ENCODE measurements at regions not wholly inside any gene's neighbourhood (a gene's known extent, or its start where the extent isn't known, plus 50 kb on each side); places are given as distances from the start of the nearest gene placed in this dataset.
"Not testable (repeated sequence)": the region's sequence is repeated elsewhere in the genome, so short reads cannot be mapped to it uniquely, and the experiment has no call there.

GRCh38 chr4:115519476-115519875, 406.1 kb upstream of the NDST4 start:
- H3K27me3 ChIP-seq (replicated peaks); H3K36me3 ChIP-seq; H3K27ac ChIP-seq; H3K4me3 ChIP-seq; H3K4me1 ChIP-seq (replicated peaks); H3K9me3 ChIP-seq (replicated peaks); DNase-seq (ENCODE audit: low read depth in 1 of 2, low spot score in 2 of 2): not testable (repeated sequence)

- no peak overlapping the region for H3K27ac ChIP-seq
- H3K4me1 ChIP-seq (replicated peaks): no peaks in the 10 kb centered on the region
- no peak overlapping the region for H3K4me3 ChIP-seq
- H3K36me3 ChIP-seq: no peaks in the 10 kb centered on the region
- no peaks in the 10 kb centered on the region for H3K27me3 ChIP-seq (replicated peaks)
- peak in 1 of 2 experiments; percentile 0 for DNase-seq (ENCODE audit: low read depth in 1 of 2, low spot score in 2 of 2)
- H3K9me3 ChIP-seq (replicated peaks): no peaks in the 10 kb centered on the region
These were observed 402.4 kb upstream of the NDST4 start for GRCh38 chr4:115515772-115516171.

GRCh38 chr4:115515366-115515765, 401.9 kb upstream of the NDST4 start:
- Histone ChIP-seq H3K27me3 (replicated peaks) (no peaks in the 10 kb centered on the region), H3K4me1 (replicated peaks) (no peaks in the 10 kb centered on the region), H3K27ac (no peak overlapping the region), H3K9me3 (replicated peaks) (no peaks in the 10 kb centered on the region), H3K36me3 (no peaks in the 10 kb centered on the region), H3K4me3 (no peak overlapping the region)
- DNase-seq (ENCODE audit: low read depth in 1 of 2, low spot score in 2 of 2): no peak

GRCh38 chr4:115514675-115515074, 401.3 kb upstream of the NDST4 start:
- H3K9me3 ChIP-seq (replicated peaks): no peaks in the 10 kb centered on the region
- no peaks in the 10 kb centered on the region for H3K4me1 ChIP-seq (replicated peaks)
- no peak overlapping the region for H3K4me3 ChIP-seq
- no peaks in the 10 kb centered on the region for H3K36me3 ChIP-seq
- no peak for DNase-seq (ENCODE audit: low read depth in 1 of 2, low spot score in 2 of 2)
- no peaks in the 10 kb centered on the region for H3K27me3 ChIP-seq (replicated peaks)
- no peak overlapping the region for H3K27ac ChIP-seq

- DNase-seq (ENCODE audit: low read depth in 1 of 2, low spot score in 2 of 2): no peak
- no peaks in the 10 kb centered on the region for H3K4me1 ChIP-seq (replicated peaks)
- H3K27me3 ChIP-seq (replicated peaks): no peaks in the 10 kb centered on the region
- H3K9me3 ChIP-seq (replicated peaks): no peaks in the 10 kb centered on the region
- no peak overlapping the region for H3K27ac ChIP-seq
- H3K36me3 ChIP-seq: no peaks in the 10 kb centered on the region
- H3K4me3 ChIP-seq: no peak overlapping the region
These were observed 391.9 kb upstream of the NDST4 start for GRCh38 chr4:115505326-115505725.

- H3K4me3 ChIP-seq: no peak overlapping the region
These were observed 388.2 kb upstream of the NDST4 start for GRCh38 chr4:115501656-115502055.

GRCh38 chr4:115493770-115494169, 380.4 kb upstream of the NDST4 start:
- H3K4me3 ChIP-seq; H3K4me1 ChIP-seq (replicated peaks); H3K27ac ChIP-seq; H3K9me3 ChIP-seq (replicated peaks); H3K36me3 ChIP-seq; H3K27me3 ChIP-seq (replicated peaks); DNase-seq (ENCODE audit: low read depth in 1 of 2, low spot score in 2 of 2): not testable (repeated sequence)

More at GRCh38 chr4:115501656-115502055, 388.2 kb upstream of the NDST4 start:
- Histone ChIP-seq H3K36me3 (no peaks in the 10 kb centered on the region), H3K4me1 (replicated peaks) (no peaks in the 10 kb centered on the region), H3K27me3 (replicated peaks) (no peaks in the 10 kb centered on the region), H3K9me3 (replicated peaks) (no peaks in the 10 kb centered on the region), H3K27ac (no peak overlapping the region)
- DNase-seq (ENCODE audit: low read depth in 1 of 2, low spot score in 2 of 2): no peak

GRCh38 chr4:115491686-115492085, 378.3 kb upstream of the NDST4 start:
- H3K4me3 ChIP-seq: no peak overlapping the region
- no peaks in the 10 kb centered on the region for H3K27me3 ChIP-seq (replicated peaks)
- H3K4me1 ChIP-seq (replicated peaks): no peaks in the 10 kb centered on the region
- DNase-seq (ENCODE audit: low read depth in 1 of 2, low spot score in 2 of 2): no peak
- no peak overlapping the region for H3K27ac ChIP-seq
- no peaks in the 10 kb centered on the region for H3K36me3 ChIP-seq
- H3K9me3 ChIP-seq (replicated peaks): no peaks in the 10 kb centered on the region

- no peaks in the 10 kb centered on the region for H3K27me3 ChIP-seq (replicated peaks)
- no peaks in the 10 kb centered on the region for H3K9me3 ChIP-seq (replicated peaks)
- H3K27ac ChIP-seq: no peak overlapping the region
- DNase-seq (ENCODE audit: low read depth in 1 of 2, low spot score in 2 of 2): no peak
- H3K4me3 ChIP-seq: no peak overlapping the region
- no peaks in the 10 kb centered on the region for H3K4me1 ChIP-seq (replicated peaks)
- no peaks in the 10 kb centered on the region for H3K36me3 ChIP-seq
These were observed 375.9 kb upstream of the NDST4 start for GRCh38 chr4:115489279-115489678.

GRCh38 chr4:115485402-115485801, 372.0 kb upstream of the NDST4 start:
- no peak for DNase-seq (ENCODE audit: low read depth in 1 of 2, low spot score in 2 of 2)
- Histone ChIP-seq H3K27ac (no peak overlapping the region), H3K4me3 (no peak overlapping the region), H3K4me1 (replicated peaks) (no peaks in the 10 kb centered on the region), H3K9me3 (replicated peaks) (no peaks in the 10 kb centered on the region), H3K27me3 (replicated peaks) (no peaks in the 10 kb centered on the region), H3K36me3 (no peaks in the 10 kb centered on the region)

- Histone ChIP-seq H3K4me1 (replicated peaks) (no peaks in the 10 kb centered on the region), H3K9me3 (replicated peaks) (no peaks in the 10 kb centered on the region), H3K4me3 (no peak overlapping the region), H3K27ac (no peak overlapping the region), H3K36me3 (no peaks in the 10 kb centered on the region), H3K27me3 (replicated peaks) (no peaks in the 10 kb centered on the region)
- DNase-seq (ENCODE audit: low read depth in 1 of 2, low spot score in 2 of 2): no peak
These were observed 371.1 kb upstream of the NDST4 start for GRCh38 chr4:115484479-115484878.

- Histone ChIP-seq H3K9me3 (replicated peaks) (no peaks in the 10 kb centered on the region), H3K27ac (no peak overlapping the region), H3K27me3 (replicated peaks) (no peaks in the 10 kb centered on the region)
These were observed 357.3 kb upstream of the NDST4 start for GRCh38 chr4:115470763-115471162.

GRCh38 chr4:115459301-115459700, 345.9 kb upstream of the NDST4 start:
- not testable (repeated sequence) for H3K9me3 ChIP-seq (replicated peaks); DNase-seq (ENCODE audit: low read depth in 1 of 2, low spot score in 2 of 2); H3K36me3 ChIP-seq; H3K4me3 ChIP-seq; H3K27ac ChIP-seq; H3K27me3 ChIP-seq (replicated peaks); H3K4me1 ChIP-seq (replicated peaks)

More at GRCh38 chr4:115470763-115471162, 357.3 kb upstream of the NDST4 start:
- no peak overlapping the region for H3K4me3 ChIP-seq
- no peaks in the 10 kb centered on the region for H3K36me3 ChIP-seq
- no peaks in the 10 kb centered on the region for H3K4me1 ChIP-seq (replicated peaks)
- DNase-seq (ENCODE audit: low read depth in 1 of 2, low spot score in 2 of 2): no peak

GRCh38 chr4:115456231-115456630, 342.8 kb upstream of the NDST4 start:
- Histone ChIP-seq H3K4me1 (replicated peaks) (no peaks in the 10 kb centered on the region), H3K27ac (no peak overlapping the region), H3K9me3 (replicated peaks) (no peaks in the 10 kb centered on the region), H3K4me3 (no peak overlapping the region), H3K27me3 (replicated peaks) (no peaks in the 10 kb centered on the region), H3K36me3 (no peaks in the 10 kb centered on the region)
- DNase-seq (ENCODE audit: low read depth in 1 of 2, low spot score in 2 of 2): no peak

- Histone ChIP-seq H3K9me3 (replicated peaks) (no peaks in the 10 kb centered on the region), H3K36me3 (no peaks in the 10 kb centered on the region), H3K27me3 (replicated peaks) (no peaks in the 10 kb centered on the region), H3K4me3 (no peak overlapping the region), H3K27ac (no peak overlapping the region), H3K4me1 (replicated peaks) (no peaks in the 10 kb centered on the region)
- DNase-seq (ENCODE audit: low read depth in 1 of 2, low spot score in 2 of 2): no peak
These were observed 340.8 kb upstream of the NDST4 start for GRCh38 chr4:115454228-115454627.
